Astrocyte of the cerebellum (primary cell): ENCODE measurements at regions not wholly inside any gene's neighbourhood (a gene's known extent, or its start where the extent isn't known, plus 50 kb on each side); places are given as distances from the start of the nearest gene placed in this dataset.

Source experiments
- DNase-seq: peaks from one replicate; pipeline ENCODE4 v3.0.0-alpha.2; 2011; ENCODE audit warnings: low read depth
- H3K4me3 ChIP-seq: 2 replicates; pipeline ENCODE4 v1.5.1; 2011; ENCODE audit warnings: mild to moderate bottlenecking, low read depth, low read length, moderate library complexity
- CTCF ChIP-seq: IDR thresholded peaks from 2 replicates; pipeline ENCODE4 v1.5.1; 2012; ENCODE audit warnings: low read length, low read depth, moderate library complexity, mild to moderate bottlenecking; ENCODE audit errors: missing control alignments
- in situ Hi-C: cut with HindIII; loops from 2 replicates; pipeline ENCODE4 v1.10.0; 2017; ENCODE audit warnings: low sequenced_read_pairs

DNA sequence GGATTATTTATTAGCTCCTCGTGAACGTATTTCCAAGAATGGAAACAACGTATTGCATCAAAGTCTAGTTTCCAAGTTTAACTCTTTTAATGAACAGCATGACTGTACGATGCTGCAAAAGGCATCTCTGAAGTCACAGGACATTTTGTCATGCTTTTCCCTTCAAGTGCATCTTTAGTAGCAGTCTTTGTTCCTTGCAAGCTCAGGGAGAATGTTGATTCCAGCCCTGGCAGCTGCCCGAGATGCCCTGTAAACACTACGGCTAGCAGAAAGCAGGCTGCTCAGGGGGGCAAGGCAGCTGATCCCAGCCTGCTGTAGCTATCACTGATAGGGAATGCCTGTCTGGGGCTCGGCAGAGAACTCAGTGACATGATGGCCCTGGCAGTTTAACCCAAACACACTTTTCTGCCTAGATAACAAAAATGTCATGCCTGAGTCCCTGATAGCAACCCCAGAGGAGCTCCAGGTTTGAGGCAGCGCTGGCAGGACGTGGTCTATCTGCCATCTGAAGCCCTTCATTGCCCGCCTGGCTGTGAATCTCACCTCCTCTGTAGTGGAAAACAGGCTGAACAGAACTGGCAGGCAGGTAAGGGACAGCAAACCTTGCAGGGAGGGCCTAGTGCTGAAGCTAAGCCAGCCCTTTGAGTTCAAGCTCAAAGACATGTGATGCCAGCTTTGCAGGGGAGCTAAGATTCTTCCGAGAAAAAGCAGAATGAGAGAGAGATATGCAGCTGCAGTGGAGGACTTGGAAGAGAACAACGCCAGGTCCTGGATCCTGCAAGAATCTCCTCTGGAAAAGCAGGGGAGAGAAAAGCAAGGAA is 264.6 kb downstream of the SNX10 start:
- no peak for TF ChIP-seq CTCF
- H3K4me3 ChIP-seq: no peak overlapping the region
- in situ Hi-C loops: no loop called here
- no peak for DNase-seq

GRCh38 chr7:26560526-26561256 is 269.0 kb downstream of the SNX10 start:
- H3K4me3 ChIP-seq: no peak overlapping the region
- in situ Hi-C loops: no loop called here
- no peak for DNase-seq
- TF ChIP-seq CTCF: no peak

DNA sequence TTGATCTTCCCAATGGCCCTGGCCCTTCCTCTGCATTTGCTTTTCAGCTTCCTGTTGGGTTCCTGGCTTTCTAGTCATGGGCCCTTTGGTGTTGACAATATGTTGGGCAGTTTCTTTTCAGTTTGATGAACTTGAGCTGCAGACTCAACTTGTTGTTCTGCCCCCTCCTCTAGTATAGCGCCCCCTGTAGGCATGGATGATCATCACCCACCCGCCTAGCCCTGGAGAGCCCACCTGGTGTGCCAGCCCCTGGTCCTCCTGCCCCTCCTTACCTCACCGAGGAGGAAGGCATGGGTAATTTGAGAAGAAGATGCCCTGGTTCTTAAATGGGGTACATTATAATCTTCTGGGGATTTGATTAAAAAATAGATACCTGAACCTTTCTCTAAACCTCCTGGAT is 271.2 kb downstream of the SNX10 start:
- DNase-seq: no peak
- no peak overlapping the region for H3K4me3 ChIP-seq
- no peak for TF ChIP-seq CTCF
- in situ Hi-C loops: no loop called here

DNA sequence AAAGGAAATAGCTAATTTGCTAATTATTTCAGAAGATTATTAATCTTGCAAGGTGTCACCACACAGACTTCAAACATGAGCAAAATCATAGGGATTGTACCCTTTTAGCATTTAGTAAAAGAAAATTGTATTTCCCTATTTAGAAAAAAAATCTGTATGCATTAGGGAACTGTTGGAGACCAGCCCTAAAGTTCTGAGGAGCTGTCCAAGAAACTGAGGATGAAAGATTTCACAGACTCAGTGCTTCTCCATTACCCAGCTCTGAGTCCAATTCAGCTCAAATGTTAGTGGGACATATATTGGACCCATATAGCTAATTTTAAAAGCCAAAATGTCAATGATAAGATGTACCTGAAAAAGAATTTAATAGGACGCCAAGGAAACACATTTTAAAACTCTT is 271.7 kb downstream of the SNX10 start:
- TF ChIP-seq CTCF: no peak
- H3K4me3 ChIP-seq: no peak overlapping the region
- in situ Hi-C loops: no loop called here
- no peak for DNase-seq

DNA sequence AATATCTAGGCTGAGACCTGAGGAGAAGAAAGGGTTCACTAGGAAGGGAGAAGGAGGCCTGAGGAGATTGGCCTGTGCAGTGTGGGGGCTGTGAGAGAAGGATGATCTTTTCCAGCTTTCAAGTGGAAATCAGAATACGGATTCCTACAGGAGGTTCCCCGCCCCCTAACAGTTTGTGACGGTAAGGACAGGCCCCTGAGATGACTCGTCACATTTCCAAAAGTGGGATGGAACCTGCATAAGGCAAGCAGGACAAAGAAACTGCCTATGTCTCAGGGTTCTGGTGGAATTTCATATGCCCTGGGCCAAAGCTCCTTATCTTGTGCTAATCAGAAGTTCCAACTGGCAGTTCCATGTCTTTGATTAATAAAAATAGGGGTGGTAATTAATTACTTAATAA is 275.6 kb downstream of the SNX10 start:
- no peak for TF ChIP-seq CTCF

GRCh38 chr7:26574476-26574875 is 282.8 kb downstream of the SNX10 start:
- H3K4me3 ChIP-seq: no peak overlapping the region
- in situ Hi-C loops: no loop called here
- no peak for TF ChIP-seq CTCF
- no peak for DNase-seq

More for the DNA sequence above, 275.6 kb downstream of the SNX10 start:
- in situ Hi-C loops: loop anchor here (5.0 kb wide), 2 partner anchors 35 to 75 kb away; no protein-coding TSS in a partner anchor
- DNase-seq: no peak
- no peak overlapping the region for H3K4me3 ChIP-seq
